HEK293T (cell line): ENCODE measurements at regions not wholly inside any gene's neighbourhood (a gene's known extent, or its start where the extent isn't known, plus 50 kb on each side); places are given as distances from the start of the nearest gene placed in this dataset.

ENCODE experiments used
- BHLHE40 ChIP-seq: fragments of 450-650 bp; IDR thresholded peaks from 2 replicates; pipeline ENCODE4 v1.6.1; 2016; ENCODE audit warnings: mild to moderate bottlenecking, moderate library complexity, borderline replicate concordance
- SUZ12 ChIP-seq: fragments of 450-650 bp; IDR thresholded peaks from 2 replicates; pipeline ENCODE4 v1.6.1; 2016; ENCODE audit warnings: mild to moderate bottlenecking

GRCh38 chr20:22407237-22408193, 176.9 kb downstream of the FOXA2 start:
- TF ChIP-seq SUZ12 (no peak), BHLHE40 (no peak)
